IMR-90 (cell line): ENCODE measurements at regions not wholly inside any gene's neighbourhood (a gene's known extent, or its start where the extent isn't known, plus 50 kb on each side); places are given as distances from the start of the nearest gene placed in this dataset.

Experiments used
- ATAC-seq: fragments of 200-7000 bp; cut with Tn5 transposase; 2 replicates; pipeline ENCODE4 v1.9.1; 2020; ENCODE audit warnings: low read depth, mild to moderate bottlenecking, moderate library complexity
- BruUV-seq: library from RNA; stranded (reverse); fragments of 400-500 nt; replicated peaks from 2 replicates; lab custom pipeline; 2021; lab: Mats Ljungman, UMichigan
- CTCF ChIA-PET: fragments of 300-600 bp; formaldehyde crosslinking; extraction: SDS; loops from one replicate; lab custom pipeline; 2021; ENCODE audit warnings: antibody characterized with exemption; lab: Yijun Ruan, JAX
- POLR2A ChIA-PET: fragments of 300-600 bp; sonication (Branson Sonifier 250); formaldehyde crosslinking; loops from one replicate; lab custom pipeline; 2022; ENCODE audit warnings: antibody characterized with exemption; ENCODE audit not compliant: unreplicated experiment; lab: Charles Lee
- DNase-seq: peaks from one replicate; pipeline ENCODE4 v3.0.0; 2013
- H2AFZ ChIP-seq: replicated peaks from 2 replicates; pipeline ENCODE3; 2013; ENCODE audit warnings: low read length, mild to moderate bottlenecking; ENCODE audit not compliant: poor library complexity
- H2AK5ac ChIP-seq: 2 replicates; pipeline ENCODE4 v1.6.1; 2013; ENCODE audit warnings: low read depth, low read length, inconsistent platforms
- H2AK9ac ChIP-seq: replicated peaks from 2 replicates; pipeline ENCODE3; 2013; ENCODE audit warnings: mild to moderate bottlenecking, low read depth, low read length, moderate library complexity; ENCODE audit not compliant: poor library complexity
- H2BK120ac ChIP-seq: 2 replicates; pipeline ENCODE4 v1.6.1; 2013; ENCODE audit warnings: low read depth, low read length, inconsistent platforms
- H2BK15ac ChIP-seq: 3 replicates; pipeline ENCODE4 v1.6.1; 2013; ENCODE audit warnings: low read depth, low read length, inconsistent platforms
- H2BK20ac ChIP-seq: 2 replicates; pipeline ENCODE4 v1.6.1; 2013; ENCODE audit warnings: low read depth, mild to moderate bottlenecking, inconsistent platforms, low read length, moderate library complexity
- H2BK5ac ChIP-seq: 2 replicates; pipeline ENCODE4 v1.6.1; 2013; ENCODE audit warnings: mild to moderate bottlenecking, low read depth, low read length, inconsistent platforms; ENCODE audit not compliant: poor library complexity, severe bottlenecking
- H3K14ac ChIP-seq: replicated peaks from 2 replicates; pipeline ENCODE4 v1.6.1; 2013; ENCODE audit warnings: low read depth, low read length, inconsistent platforms
- H3K18ac ChIP-seq: 2 replicates; pipeline ENCODE4 v1.6.1; 2013; ENCODE audit warnings: low read depth, low read length, control low read depth
- H3K23ac ChIP-seq: 2 replicates; pipeline ENCODE4 v1.6.1; 2013; ENCODE audit warnings: low read depth, low read length, inconsistent platforms
- H3K27ac ChIP-seq: 2 replicates; pipeline ENCODE4 v1.5.1; 2013; ENCODE audit warnings: mild to moderate bottlenecking, control low read depth, low read length; ENCODE audit not compliant: insufficient read depth
- H3K27me3 ChIP-seq: 2 replicates; pipeline ENCODE4 v1.6.1; 2013; ENCODE audit warnings: low read length; ENCODE audit not compliant: control insufficient read depth, insufficient read depth
- H3K36me3 ChIP-seq: 2 replicates; pipeline ENCODE4 v1.6.1; 2013; ENCODE audit warnings: low read length, mixed read lengths; ENCODE audit not compliant: control insufficient read depth, insufficient read depth
- H3K4ac ChIP-seq: 2 replicates; pipeline ENCODE4 v1.6.1; 2013; ENCODE audit warnings: low read depth, low read length, inconsistent platforms
- H3K4me1 ChIP-seq: 2 replicates; pipeline ENCODE4 v1.6.1; 2013; ENCODE audit warnings: low read length, mixed read lengths; ENCODE audit not compliant: control insufficient read depth, insufficient read depth
- H3K4me2 ChIP-seq: 2 replicates; pipeline ENCODE4 v1.6.1; 2013; ENCODE audit warnings: low read depth, mild to moderate bottlenecking, control low read depth, low read length, moderate library complexity
- H3K4me3 ChIP-seq: 2 replicates; pipeline ENCODE4 v1.5.1; 2013; ENCODE audit warnings: low read depth, mild to moderate bottlenecking, control low read depth, low read length, moderate library complexity; ENCODE audit not compliant: insufficient read depth
- H3K56ac ChIP-seq: 2 replicates; pipeline ENCODE4 v1.6.1; 2013; ENCODE audit warnings: low read length, inconsistent platforms; ENCODE audit not compliant: insufficient read depth; ENCODE audit errors: extremely low read depth
- H3K79me1 ChIP-seq, 2 experiments: 2 replicates each; pipeline ENCODE4 v1.6.1; 2013; ENCODE audit warnings: low read length in 2 of 2, inconsistent platforms in 1 of 2, low read depth in 1 of 2
- H3K9ac ChIP-seq: 2 replicates; pipeline ENCODE4 v1.6.1; 2013; ENCODE audit warnings: low read depth, low read length, control low read depth
- H3K9me1 ChIP-seq: 2 replicates; pipeline ENCODE4 v1.6.1; 2013; ENCODE audit warnings: low read length, inconsistent platforms; ENCODE audit not compliant: insufficient read depth
- H3K9me3 ChIP-seq: 2 replicates; pipeline ENCODE4 v1.6.1; 2013; ENCODE audit warnings: low read length; ENCODE audit not compliant: control insufficient read depth, insufficient read depth
- H4K20me1 ChIP-seq: 2 replicates; pipeline ENCODE4 v1.6.1; 2013; ENCODE audit warnings: low read length, inconsistent platforms; ENCODE audit not compliant: insufficient read depth
- H4K5ac ChIP-seq: 2 replicates; pipeline ENCODE4 v1.6.1; 2013; ENCODE audit warnings: mild to moderate bottlenecking, low read depth, low read length, control low read depth
- H4K8ac ChIP-seq, 2 experiments: 2 replicates each; pipeline ENCODE4 v1.6.1; 2013; ENCODE audit warnings: low read depth in 2 of 2, low read length in 2 of 2, control low read depth in 1 of 2, inconsistent platforms in 1 of 2
- H4K91ac ChIP-seq: 2 replicates; pipeline ENCODE4 v1.6.1; 2013; ENCODE audit warnings: low read depth, low read length, inconsistent platforms; ENCODE audit not compliant: insufficient read depth
- CEBPB ChIP-seq: IDR thresholded peaks from 2 replicates; pipeline ENCODE4 v1.6.1; 2012; ENCODE audit warnings: low read depth, low read length, improper control_type of control experiment
- CHD1 ChIP-seq: IDR thresholded peaks from 2 replicates; pipeline ENCODE4 v1.6.1; 2012; ENCODE audit warnings: low read depth, low read length, improper control_type of control experiment
- FOS ChIP-seq: fragments of 150-350 bp; IDR thresholded peaks from 2 replicates; pipeline ENCODE4 v1.6.1; 2016; ENCODE audit warnings: low read depth, low read length
- MAFK ChIP-seq: IDR thresholded peaks from 2 replicates; pipeline ENCODE4 v1.6.1; 2012; ENCODE audit warnings: low read depth, low read length, improper control_type of control experiment
- MXI1 ChIP-seq: IDR thresholded peaks from 2 replicates; pipeline ENCODE4 v1.6.1; 2012; ENCODE audit warnings: low read depth, mild to moderate bottlenecking, low read length, moderate library complexity, borderline replicate concordance
- NFE2L2 ChIP-seq: fragments of 150-350 bp; IDR thresholded peaks from 2 replicates; pipeline ENCODE4 v1.6.1; 2016; ENCODE audit warnings: low read depth, mild to moderate bottlenecking, low read length
- POLR2A ChIP-seq: IDR thresholded peaks from 2 replicates; pipeline ENCODE4 v1.6.1; 2012; ENCODE audit warnings: mild to moderate bottlenecking, low read depth, low read length
- RAD21 ChIP-seq: IDR thresholded peaks from 2 replicates; pipeline ENCODE4 v1.6.1; 2012; ENCODE audit warnings: low read length, improper control_type of control experiment
- RCOR1 ChIP-seq: IDR thresholded peaks from 2 replicates; pipeline ENCODE4 v1.6.1; 2012; ENCODE audit warnings: mild to moderate bottlenecking, low read length, improper control_type of control experiment; ENCODE audit not compliant: insufficient replicate concordance
- RFX5 ChIP-seq: IDR thresholded peaks from 2 replicates; pipeline ENCODE4 v1.8.0; 2012; ENCODE audit warnings: low read depth, mild to moderate bottlenecking, low read length, moderate library complexity
- SMC3 ChIP-seq: fragments of 150-350 bp; IDR thresholded peaks from 2 replicates; pipeline ENCODE4 v1.6.1; 2016; ENCODE audit warnings: low read depth, mild to moderate bottlenecking, antibody characterized with exemption, low read length, moderate library complexity
- WGBS, 2 experiments: methylation state at CpG; one replicate each; pipeline versions ENCODE4 v1.1.5 to v1.1.7; 2013; ENCODE audit warnings: missing lambda C conversion rate in 2 of 2; ENCODE audit not compliant: insufficient read length in 1 of 2; ENCODE audit errors: extremely low coverage in 2 of 2; 5-methylcytosine and 5-hydroxymethylcytosine counted together
- dilution Hi-C: fragments of 300-500 bp; cut with HindIII; formaldehyde crosslinking; loops from one replicate; pipeline ENCODE4 v1.14.3; 2018; ENCODE audit warnings: low sequenced_read_pairs; ENCODE audit not compliant: unreplicated experiment
- in situ Hi-C: fragments of 300-500 bp; cut with MboI; formaldehyde crosslinking; loops from 3 replicates; pipeline ENCODE4 v1.14.3; 2019; ENCODE audit warnings: low sequenced_read_pairs, inconsistent platforms, mixed read lengths
- intact Hi-C: fragments of 100-400 bp; cut with micrococcal nuclease; formaldehyde crosslinking; loops from 2 replicates; pipeline ENCODE4 v1.10.0; 2022
- TF ChIP-seq, protein P1 (sequence below): conservative IDR thresholded peaks from 2 replicates; pipeline ENCODE4 v1.5.1; 2012; ENCODE audit warnings: mild to moderate bottlenecking, low read depth, low read length, improper control_type of control experiment
- TF ChIP-seq, protein P2 (sequence below): fragments of 150-350 bp; IDR thresholded peaks from 2 replicates; pipeline ENCODE4 v1.6.1; 2016; ENCODE audit warnings: low read depth, mild to moderate bottlenecking, low read length, moderate library complexity, borderline replicate concordance
- TF ChIP-seq, protein P3 (sequence below): fragments of 150-350 bp; IDR thresholded peaks from 2 replicates; pipeline ENCODE4 v1.6.1; 2017; ENCODE audit warnings: mild to moderate bottlenecking, antibody characterized with exemption, low read length, low read depth

DNA sequence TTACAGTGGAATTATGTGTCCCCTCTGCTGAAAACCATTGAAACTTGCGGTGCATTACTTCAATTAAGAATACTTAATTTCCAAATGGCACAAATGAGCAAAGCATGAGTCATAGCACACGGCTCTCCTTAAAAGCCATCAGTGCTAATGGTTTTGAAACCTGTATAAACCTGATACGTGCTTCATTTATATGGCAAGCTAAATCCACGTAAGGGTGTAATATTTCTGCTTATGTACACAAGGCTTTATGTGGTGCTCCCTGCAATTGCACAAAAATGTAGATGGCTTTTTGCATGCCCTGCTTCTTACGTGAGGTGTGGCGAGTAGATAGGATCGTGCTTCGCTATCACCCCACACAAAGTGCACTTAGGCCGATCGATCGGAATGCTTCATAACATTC is 840.9 kb downstream of the GALR1 start:
- Histone ChIP-seq H4K8ac (no peak overlapping the region), H3K9me1 (no peaks in the 10 kb centered on the region), H3K18ac (no peak overlapping the region), H4K20me1 (no peaks in the 10 kb centered on the region), H2AK9ac (no peak overlapping the region), H2BK120ac (no peak overlapping the region), H3K4ac (no peak overlapping the region), H3K14ac (no peak overlapping the region), H4K5ac (no peak overlapping the region), H2BK15ac (no peak overlapping the region), H2BK20ac (no peak overlapping the region), H3K27ac (no peak overlapping the region), H3K23ac (no peak overlapping the region), H3K27me3 (no peaks in the 10 kb centered on the region), H3K79me1 (no peaks in the 10 kb centered on the region), H3K9ac (no peak overlapping the region), H3K9me3 (peaks cover 35% of the 10 kb centered on the region), H2BK5ac (no peak overlapping the region), H3K36me3 (no peaks in the 10 kb centered on the region), H3K56ac (no peak overlapping the region), H3K4me3 (no peak overlapping the region), H3K4me2 (no peak overlapping the region), H3K4me1 (no peaks in the 10 kb centered on the region), H2AFZ (no peak overlapping the region), H2AK5ac (no peak overlapping the region), H4K91ac (no peak overlapping the region)
- no CpG with 5 or more reads among the region's 11 CpGs for whole genome bisulfite sequencing, 2 experiments
- in situ Hi-C loops (no loop called here), dilution Hi-C loops (no loop called here), intact Hi-C loops (no loop called here)
- POLR2A ChIA-PET, result no interaction called here
- no peak for ATAC-seq
- BruUV-seq, result no TSS peak
- CTCF ChIA-PET, result no interaction called here
- TF ChIP-seq, protein P1, sequence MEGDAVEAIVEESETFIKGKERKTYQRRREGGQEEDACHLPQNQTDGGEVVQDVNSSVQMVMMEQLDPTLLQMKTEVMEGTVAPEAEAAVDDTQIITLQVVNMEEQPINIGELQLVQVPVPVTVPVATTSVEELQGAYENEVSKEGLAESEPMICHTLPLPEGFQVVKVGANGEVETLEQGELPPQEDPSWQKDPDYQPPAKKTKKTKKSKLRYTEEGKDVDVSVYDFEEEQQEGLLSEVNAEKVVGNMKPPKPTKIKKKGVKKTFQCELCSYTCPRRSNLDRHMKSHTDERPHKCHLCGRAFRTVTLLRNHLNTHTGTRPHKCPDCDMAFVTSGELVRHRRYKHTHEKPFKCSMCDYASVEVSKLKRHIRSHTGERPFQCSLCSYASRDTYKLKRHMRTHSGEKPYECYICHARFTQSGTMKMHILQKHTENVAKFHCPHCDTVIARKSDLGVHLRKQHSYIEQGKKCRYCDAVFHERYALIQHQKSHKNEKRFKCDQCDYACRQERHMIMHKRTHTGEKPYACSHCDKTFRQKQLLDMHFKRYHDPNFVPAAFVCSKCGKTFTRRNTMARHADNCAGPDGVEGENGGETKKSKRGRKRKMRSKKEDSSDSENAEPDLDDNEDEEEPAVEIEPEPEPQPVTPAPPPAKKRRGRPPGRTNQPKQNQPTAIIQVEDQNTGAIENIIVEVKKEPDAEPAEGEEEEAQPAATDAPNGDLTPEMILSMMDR, result no peak
- TF ChIP-seq CHD1, result no peak
- TF ChIP-seq RAD21, result no peak
- TF ChIP-seq MAFK, result no peak
- TF ChIP-seq RFX5, result no peak
- no peak for TF ChIP-seq RCOR1
- TF ChIP-seq CEBPB, result no peak
- TF ChIP-seq MXI1, result no peak
- no peak for TF ChIP-seq SMC3
- TF ChIP-seq, protein P2, sequence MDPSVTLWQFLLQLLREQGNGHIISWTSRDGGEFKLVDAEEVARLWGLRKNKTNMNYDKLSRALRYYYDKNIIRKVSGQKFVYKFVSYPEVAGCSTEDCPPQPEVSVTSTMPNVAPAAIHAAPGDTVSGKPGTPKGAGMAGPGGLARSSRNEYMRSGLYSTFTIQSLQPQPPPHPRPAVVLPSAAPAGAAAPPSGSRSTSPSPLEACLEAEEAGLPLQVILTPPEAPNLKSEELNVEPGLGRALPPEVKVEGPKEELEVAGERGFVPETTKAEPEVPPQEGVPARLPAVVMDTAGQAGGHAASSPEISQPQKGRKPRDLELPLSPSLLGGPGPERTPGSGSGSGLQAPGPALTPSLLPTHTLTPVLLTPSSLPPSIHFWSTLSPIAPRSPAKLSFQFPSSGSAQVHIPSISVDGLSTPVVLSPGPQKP, result no peak
- TF ChIP-seq NFE2L2, result no peak
- TF ChIP-seq POLR2A, result no peak
- no peak for TF ChIP-seq FOS
- TF ChIP-seq, protein P3, sequence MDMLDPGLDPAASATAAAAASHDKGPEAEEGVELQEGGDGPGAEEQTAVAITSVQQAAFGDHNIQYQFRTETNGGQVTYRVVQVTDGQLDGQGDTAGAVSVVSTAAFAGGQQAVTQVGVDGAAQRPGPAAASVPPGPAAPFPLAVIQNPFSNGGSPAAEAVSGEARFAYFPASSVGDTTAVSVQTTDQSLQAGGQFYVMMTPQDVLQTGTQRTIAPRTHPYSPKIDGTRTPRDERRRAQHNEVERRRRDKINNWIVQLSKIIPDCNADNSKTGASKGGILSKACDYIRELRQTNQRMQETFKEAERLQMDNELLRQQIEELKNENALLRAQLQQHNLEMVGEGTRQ, result no peak
- no peak for DNase-seq
